HCT116 (cell line): ENCODE measurements at regions not wholly inside any gene's neighbourhood (a gene's known extent, or its start where the extent isn't known, plus 50 kb on each side); places are given as distances from the start of the nearest gene placed in this dataset.

ENCODE experiments used
- ATAC-seq: fragments of 200-7000 bp; cut with Tn5 transposase; 2 replicates; pipeline ENCODE4 v1.9.1; 2020; ENCODE audit warnings: mild to moderate bottlenecking, moderate library complexity
- BruUV-seq: library from RNA; stranded (reverse); fragments of 400-500 nt; replicated peaks from 2 replicates; lab custom pipeline; 2021; lab: Mats Ljungman, UMichigan
- CTCF ChIA-PET: fragments of 300-600 bp; sonication (Branson Sonifier 250); formaldehyde crosslinking; loops from one replicate; lab custom pipeline; 2021; ENCODE audit warnings: antibody characterized with exemption; lab: Charles Lee
- POLR2A ChIA-PET: fragments of 300-600, 350-600 bp; sonication (Branson Sonifier 250); formaldehyde crosslinking; loops from one replicate; lab custom pipeline; 2021; ENCODE audit warnings: antibody characterized with exemption; lab: Charles Lee
- RAD21 ChIA-PET, 2 experiments: fragments of 300-600 bp; sonication (Branson Sonifier 250); formaldehyde crosslinking; loops; one replicate each; lab custom pipeline; 2023; ENCODE audit warnings: low total read pairs in 2 of 2; ENCODE audit not compliant: uncharacterized antibody in 2 of 2, unreplicated experiment in 2 of 2, low non-redundant PET in 1 of 2; lab: Charles Lee
- DNase-seq: peaks from one replicate; pipeline ENCODE4 v3.0.0-alpha.2; 2010; ENCODE audit warnings: low read depth, low spot score
- H2AFZ ChIP-seq: fragments of 200-600 bp; shearing (Covaris generic), sonication (generic); 2 replicates; pipeline ENCODE4 v1.6.1; 2017; ENCODE audit warnings: low read depth, mixed run types, mixed read lengths, antibody characterized with exemption, low read length; ENCODE audit not compliant: poor library complexity, severe bottlenecking
- H3K27ac ChIP-seq: 2 replicates; pipeline ENCODE4 v1.5.1; 2012; ENCODE audit warnings: low read depth, low read length
- H3K27me3 ChIP-seq: fragments of 200-600 bp; sonication (generic); 2 replicates; pipeline ENCODE4 v1.6.1; 2016; ENCODE audit warnings: mixed run types, low read length, mixed read lengths; ENCODE audit not compliant: insufficient read depth
- H3K36me3 ChIP-seq, 2 experiments: fragments of 200-500 bp in 1 of 2; fragments of 200-600 bp in 1 of 2; sonication (Bioruptor generic) in 1 of 2; sonication (generic) in 1 of 2; 2 replicates each; pipeline versions ENCODE4 v1.5.1 to v1.6.1; 2014 to 2016; ENCODE audit warnings: low read length in 2 of 2, inconsistent platforms in 1 of 2, mixed read lengths in 1 of 2, mixed run types in 1 of 2; ENCODE audit not compliant: insufficient read depth in 2 of 2, control insufficient read depth in 1 of 2
- H3K4me1 ChIP-seq, 2 experiments: fragments of 200-600 bp in 1 of 2; sonication (generic) in 1 of 2; 2 replicates each; pipeline versions ENCODE4 v1.5.1 to v1.6.1; 2012 to 2017; ENCODE audit warnings: low read length in 2 of 2, inconsistent platforms in 1 of 2, mild to moderate bottlenecking in 1 of 2, mixed read lengths in 1 of 2, mixed run types in 1 of 2, moderate library complexity in 1 of 2; ENCODE audit not compliant: insufficient read depth in 2 of 2, control insufficient read depth in 1 of 2
- H3K4me2 ChIP-seq: fragments of 200-600 bp; sonication (generic); 2 replicates; pipeline ENCODE4 v1.6.1; 2017; ENCODE audit warnings: mixed run types, low read length, mixed read lengths
- H3K4me3 ChIP-seq, 2 experiments: fragments of 200-600 bp in 1 of 2; sonication (generic) in 1 of 2; replicated peaks in 1 of 2; 2 replicates each; pipeline ENCODE4 v1.5.1; 2011 to 2016; ENCODE audit warnings: low read length in 2 of 2, control low read depth in 1 of 2, low read depth in 1 of 2, mild to moderate bottlenecking in 1 of 2, mixed read lengths in 1 of 2, mixed run types in 1 of 2
- H3K79me2 ChIP-seq: fragments of 200-600 bp; sonication (generic); 2 replicates; pipeline ENCODE4 v1.6.1; 2017; ENCODE audit warnings: mild to moderate bottlenecking, mixed run types, low read length, moderate library complexity, mixed read lengths; ENCODE audit not compliant: insufficient read depth
- H3K9ac ChIP-seq: fragments of 200-600 bp; sonication (generic); 2 replicates; pipeline ENCODE4 v1.6.1; 2016; ENCODE audit warnings: low read length, mixed read lengths
- H3K9me2 ChIP-seq: fragments of 200-600 bp; sonication (generic), shearing (Covaris generic); 2 replicates; pipeline ENCODE4 v1.6.1; 2017; ENCODE audit warnings: mixed run types, mild to moderate bottlenecking, moderate library complexity; ENCODE audit not compliant: insufficient read depth
- H3K9me3 ChIP-seq, 2 experiments: fragments of 200-500 bp in 1 of 2; fragments of 200-600 bp in 1 of 2; sonication (Bioruptor generic) in 1 of 2; sonication (generic) in 1 of 2; 2 replicates each; pipeline ENCODE4 v1.6.1; 2014 to 2017; ENCODE audit warnings: low read length in 2 of 2, mixed read lengths in 2 of 2, inconsistent platforms in 1 of 2, low read depth in 1 of 2, mild to moderate bottlenecking in 1 of 2, mixed run types in 1 of 2, moderate library complexity in 1 of 2; ENCODE audit not compliant: control insufficient read depth in 1 of 2, insufficient read depth in 1 of 2
- H4K20me1 ChIP-seq: fragments of 200-600 bp; sonication (generic), shearing (Covaris generic); 2 replicates; pipeline ENCODE4 v1.6.1; 2017; ENCODE audit warnings: mixed run types, mild to moderate bottlenecking, moderate library complexity; ENCODE audit not compliant: insufficient read depth
- CEBPB ChIP-seq: IDR thresholded peaks from 2 replicates; pipeline ENCODE4 v1.6.1; 2012; ENCODE audit warnings: low read depth
- EGR1 ChIP-seq: IDR thresholded peaks from 2 replicates; pipeline ENCODE4 v1.6.1; 2012; ENCODE audit warnings: low read depth
- JUND ChIP-seq: IDR thresholded peaks from 2 replicates; pipeline ENCODE4 v1.6.1; 2012
- POLR2A ChIP-seq: IDR thresholded peaks from 2 replicates; pipeline ENCODE4 v1.7.0; 2011; ENCODE audit warnings: borderline replicate concordance; ENCODE audit not compliant: insufficient read depth, insufficient read length; ENCODE audit errors: extremely low read depth
- RAD21 ChIP-seq: IDR thresholded peaks from 2 replicates; pipeline ENCODE4 v1.6.1; 2012; ENCODE audit warnings: low read depth, mild to moderate bottlenecking
- SP1 ChIP-seq: IDR thresholded peaks from 2 replicates; pipeline ENCODE4 v1.6.1; 2012; ENCODE audit warnings: low read depth
- YY1 ChIP-seq: IDR thresholded peaks from 2 replicates; pipeline ENCODE4 v1.6.1; 2011; ENCODE audit warnings: low read length, low read depth, moderate library complexity, mild to moderate bottlenecking; ENCODE audit not compliant: insufficient replicate concordance; ENCODE audit errors: extremely low read depth
- ZFX ChIP-seq: fragments of 450-650 bp; IDR thresholded peaks from 2 replicates; pipeline ENCODE4 v1.6.1; 2017
- intact Hi-C: fragments of 100-400 bp; cut with micrococcal nuclease; formaldehyde crosslinking; loops from 2 replicates; pipeline ENCODE4 v1.10.0; 2022
- TF ChIP-seq, protein P1 (sequence below), 3 experiments: fragments of 200-600 bp in 1 of 3; sonication (generic) in 1 of 3; IDR thresholded peaks in 2 of 3; conservative IDR thresholded peaks in 1 of 3; 2 replicates each; pipeline ENCODE4 v1.5.1; 2012 to 2017; ENCODE audit warnings: low read depth in 2 of 3, low read length in 2 of 3, antibody characterized with exemption in 1 of 3, borderline replicate concordance in 1 of 3, control low read depth in 1 of 3, mild to moderate bottlenecking in 1 of 3, mixed read lengths in 1 of 3, mixed run types in 1 of 3, moderate library complexity in 1 of 3; ENCODE audit not compliant: insufficient read depth in 1 of 3

DNA sequence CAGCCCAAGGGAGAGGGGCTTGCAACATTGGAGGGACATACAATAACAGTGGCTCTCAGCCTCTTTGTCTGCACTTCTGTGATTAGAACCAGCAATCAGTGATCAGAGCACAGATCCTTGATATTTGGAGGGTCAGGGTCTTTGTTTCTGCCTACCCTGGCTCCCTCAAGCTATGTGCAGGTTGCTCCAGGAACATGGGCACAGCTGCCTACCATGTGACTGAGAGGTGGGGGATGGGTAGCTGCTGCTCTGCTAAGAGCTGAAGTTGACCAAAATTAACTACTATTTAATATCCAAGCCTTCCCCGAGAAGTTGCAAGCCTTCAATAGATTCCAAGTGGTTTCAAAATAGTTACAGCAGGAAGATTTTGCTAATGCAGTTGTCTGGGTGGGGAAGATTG is 202.6 kb downstream of the ZIC5 start:
- CTCF ChIA-PET = no interaction called here
- intact Hi-C loops = no loop called here
- TF ChIP-seq YY1 = no peak
- TF ChIP-seq CEBPB = no peak
- no peak for TF ChIP-seq POLR2A
- no peak for TF ChIP-seq ZFX
- no peak for TF ChIP-seq SP1
- TF ChIP-seq EGR1 = no peak

DNA sequence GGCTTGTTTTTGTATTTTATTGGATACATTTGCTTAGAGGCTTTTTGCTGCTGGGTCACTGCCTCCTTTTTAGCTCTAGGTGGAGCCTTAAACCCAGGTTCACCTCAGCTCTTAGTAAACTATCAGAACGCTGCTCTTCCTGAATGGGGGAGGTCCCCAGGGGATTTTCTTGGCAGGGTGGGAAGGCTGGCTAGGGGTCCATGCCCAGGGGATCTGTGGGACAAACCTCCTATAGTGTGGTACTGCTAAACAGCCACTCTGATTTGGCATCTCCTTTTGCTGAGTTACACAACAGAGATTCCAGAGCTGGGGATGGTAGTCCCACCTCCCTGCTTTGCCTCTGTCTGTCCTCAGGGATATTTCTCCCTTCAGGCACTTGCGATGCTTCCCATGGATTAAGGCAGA is 204.9 kb downstream of the ZIC5 start:
- Histone ChIP-seq H3K9me3 (no peaks in the 10 kb centered on the region), H3K36me3 (no peaks in the 10 kb centered on the region), H3K4me1 (no peaks in the 10 kb centered on the region), H4K20me1 (no peaks in the 10 kb centered on the region), H3K4me2 (0 out of 2 replicates have a peak overlapping the region, but pooled peaks have one; percentile 7), H3K27ac (no peak overlapping the region), H3K79me2 (no peaks in the 10 kb centered on the region), H3K27me3 (no peaks in the 10 kb centered on the region), H3K9me2 (no peaks in the 10 kb centered on the region), H2AFZ (no peak overlapping the region), H3K4me3 (no peak overlapping the region), H3K9ac (no peak overlapping the region)
- TF ChIP-seq, protein P1, sequence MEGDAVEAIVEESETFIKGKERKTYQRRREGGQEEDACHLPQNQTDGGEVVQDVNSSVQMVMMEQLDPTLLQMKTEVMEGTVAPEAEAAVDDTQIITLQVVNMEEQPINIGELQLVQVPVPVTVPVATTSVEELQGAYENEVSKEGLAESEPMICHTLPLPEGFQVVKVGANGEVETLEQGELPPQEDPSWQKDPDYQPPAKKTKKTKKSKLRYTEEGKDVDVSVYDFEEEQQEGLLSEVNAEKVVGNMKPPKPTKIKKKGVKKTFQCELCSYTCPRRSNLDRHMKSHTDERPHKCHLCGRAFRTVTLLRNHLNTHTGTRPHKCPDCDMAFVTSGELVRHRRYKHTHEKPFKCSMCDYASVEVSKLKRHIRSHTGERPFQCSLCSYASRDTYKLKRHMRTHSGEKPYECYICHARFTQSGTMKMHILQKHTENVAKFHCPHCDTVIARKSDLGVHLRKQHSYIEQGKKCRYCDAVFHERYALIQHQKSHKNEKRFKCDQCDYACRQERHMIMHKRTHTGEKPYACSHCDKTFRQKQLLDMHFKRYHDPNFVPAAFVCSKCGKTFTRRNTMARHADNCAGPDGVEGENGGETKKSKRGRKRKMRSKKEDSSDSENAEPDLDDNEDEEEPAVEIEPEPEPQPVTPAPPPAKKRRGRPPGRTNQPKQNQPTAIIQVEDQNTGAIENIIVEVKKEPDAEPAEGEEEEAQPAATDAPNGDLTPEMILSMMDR (IDR thresholded peaks at IDR 0.05 in 2 of 3, conservative IDR thresholded peaks at IDR 0.05 in 1 of 3; ENCODE audit: borderline replicate concordance in 1 of 3, insufficient read depth in 1 of 3, low read depth in 2 of 3, low read length in 2 of 3) = peak; percentile 15 to 40 (median 35); a peak in 1 of 6 replicates
- TF ChIP-seq RAD21 (peak; percentile 57), JUND (no peak)
- ATAC-seq = peak; percentile 80
- ChIA-PET CTCF (interaction anchor here (0.7 to 1.3 kb wide), 3 partner anchors 49 to 748 kb away, joined by 3 to 6 read pairs (median 3); no protein-coding TSS in a partner anchor), POLR2A (no interaction called here), RAD21 (interaction anchor here in 1 of 2 experiments (0.6 kb wide), 1 partner anchor 731 kb away, joined by 3 read pairs; no protein-coding TSS in a partner anchor)
- DNase-seq = no peak
- intact Hi-C loops = no loop called here
- BruUV-seq = no TSS peak

More for the DNA sequence above, 202.6 kb downstream of the ZIC5 start:
- Histone ChIP-seq H3K36me3 (no peaks in the 10 kb centered on the region), H3K4me3 (no peak overlapping the region), H3K27ac (no peak overlapping the region), H4K20me1 (no peaks in the 10 kb centered on the region), H3K9me3 (no peaks in the 10 kb centered on the region), H3K27me3 (no peaks in the 10 kb centered on the region), H2AFZ (no peak overlapping the region), H3K9me2 (no peaks in the 10 kb centered on the region), H3K9ac (no peak overlapping the region), H3K79me2 (no peaks in the 10 kb centered on the region), H3K4me2 (no peak overlapping the region), H3K4me1 (no peaks in the 10 kb centered on the region)
- DNase-seq (no peak), ATAC-seq (no peak)
- RAD21 ChIA-PET = no interaction called here
- POLR2A ChIA-PET = no interaction called here
- no TSS peak for BruUV-seq
